ENCODE measurements at regions not wholly inside any gene's neighbourhood (a gene's known extent, or its start where the extent isn't known, plus 50 kb on each side); places are given as distances from the start of the nearest gene placed in this dataset.

- TF ChIP-seq GATA3 (IDR thresholded peaks at IDR 0.05; ENCODE audit: low read depth, low read length) (no peak), GATA2 (IDR thresholded peaks at IDR 0.05; ENCODE audit: low read depth, low read length) (no peak)
These were observed 1302.6 kb upstream of the EPHA6 start for GRCh38 chr3:95511828-95512227.
